ENCODE measurements at regions not wholly inside any gene's neighbourhood (a gene's known extent, or its start where the extent isn't known, plus 50 kb on each side); places are given as distances from the start of the nearest gene placed in this dataset.
"Not testable (repeated sequence)": the region's sequence is repeated elsewhere in the genome, so short reads cannot be mapped to it uniquely, and the experiment has no call there.

GRCh38 chr19:28116379-28116778, 1096.6 kb downstream of the UQCRFS1 start:
- not testable (repeated sequence) for TF ChIP-seq ZNF366 (tag by site-specific recombination; conservative IDR thresholded peaks at IDR 0.05); ZBTB6 (tag by site-specific recombination; IDR thresholded peaks at IDR 0.05); FEZF1 (tag by site-specific recombination; IDR thresholded peaks at IDR 0.05); HOXA7 (CRISPR knock-in tag; IDR thresholded peaks at IDR 0.05; ENCODE audit: borderline replicate concordance); HOXC10 (CRISPR knock-in tag; IDR thresholded peaks at IDR 0.05); ZNF768 (tag by site-specific recombination; IDR thresholded peaks at IDR 0.05); CTCF (tag by site-specific recombination; IDR thresholded peaks at IDR 0.05); ZNF776 (tag by site-specific recombination; IDR thresholded peaks at IDR 0.05; ENCODE audit: borderline replicate concordance); KLF10 (tag by site-specific recombination; IDR thresholded peaks at IDR 0.05)
